Thymus (tissue), 11 donors: ENCODE measurements at regions not wholly inside any gene's neighbourhood (a gene's known extent, or its start where the extent isn't known, plus 50 kb on each side); places are given as distances from the start of the nearest gene placed in this dataset.

Experiments
- DNase-seq, 9 donors: peaks; one replicate each; pipeline ENCODE4 v3.0.0-alpha.2; 2013; ENCODE audit warnings: low spot score in 9 of 9, low read depth in 6 of 9, missing footprints in 1 of 9
- H3K27ac ChIP-seq, 2 donors: one replicate each; pipeline ENCODE4 v1.5.1; 2013; ENCODE audit warnings: control low read depth in 1 of 2, low read depth in 1 of 2, low read length in 1 of 2, mild to moderate bottlenecking in 1 of 2, moderate library complexity in 1 of 2
- H3K27me3 ChIP-seq, 2 donors: one replicate each; pipeline ENCODE4 v1.5.1; 2013; ENCODE audit warnings: low read length in 1 of 2; ENCODE audit not compliant: control insufficient read depth in 2 of 2, insufficient read depth in 1 of 2
- H3K36me3 ChIP-seq, 2 donors: one replicate each; pipeline ENCODE4 v1.5.1; 2013; ENCODE audit warnings: low read length in 1 of 2, mild to moderate bottlenecking in 1 of 2, moderate library complexity in 1 of 2; ENCODE audit not compliant: control insufficient read depth in 2 of 2, insufficient read depth in 2 of 2
- H3K4me1 ChIP-seq, 2 donors: one replicate each; pipeline ENCODE4 v1.5.1; 2013; ENCODE audit warnings: low read length in 2 of 2; ENCODE audit not compliant: control insufficient read depth in 2 of 2, insufficient read depth in 2 of 2
- H3K4me3 ChIP-seq, 2 donors: one replicate each; pipeline ENCODE4 v1.5.1; 2013; ENCODE audit warnings: low read length in 2 of 2, control low read depth in 1 of 2, mild to moderate bottlenecking in 1 of 2
- H3K9me3 ChIP-seq, 2 donors: one replicate each; pipeline ENCODE4 v1.5.1; 2013; ENCODE audit warnings: low read length in 1 of 2, mild to moderate bottlenecking in 1 of 2; ENCODE audit not compliant: control insufficient read depth in 2 of 2, insufficient read depth in 1 of 2
- WGBS: extraction: QIAGEN DNeasy Blood & Tissue Kit; methylation state at CpG from one replicate; pipeline ENCODE4 v1.1.7; 2013; 5-methylcytosine and 5-hydroxymethylcytosine counted together
- donor health status: healthy.

DNA sequence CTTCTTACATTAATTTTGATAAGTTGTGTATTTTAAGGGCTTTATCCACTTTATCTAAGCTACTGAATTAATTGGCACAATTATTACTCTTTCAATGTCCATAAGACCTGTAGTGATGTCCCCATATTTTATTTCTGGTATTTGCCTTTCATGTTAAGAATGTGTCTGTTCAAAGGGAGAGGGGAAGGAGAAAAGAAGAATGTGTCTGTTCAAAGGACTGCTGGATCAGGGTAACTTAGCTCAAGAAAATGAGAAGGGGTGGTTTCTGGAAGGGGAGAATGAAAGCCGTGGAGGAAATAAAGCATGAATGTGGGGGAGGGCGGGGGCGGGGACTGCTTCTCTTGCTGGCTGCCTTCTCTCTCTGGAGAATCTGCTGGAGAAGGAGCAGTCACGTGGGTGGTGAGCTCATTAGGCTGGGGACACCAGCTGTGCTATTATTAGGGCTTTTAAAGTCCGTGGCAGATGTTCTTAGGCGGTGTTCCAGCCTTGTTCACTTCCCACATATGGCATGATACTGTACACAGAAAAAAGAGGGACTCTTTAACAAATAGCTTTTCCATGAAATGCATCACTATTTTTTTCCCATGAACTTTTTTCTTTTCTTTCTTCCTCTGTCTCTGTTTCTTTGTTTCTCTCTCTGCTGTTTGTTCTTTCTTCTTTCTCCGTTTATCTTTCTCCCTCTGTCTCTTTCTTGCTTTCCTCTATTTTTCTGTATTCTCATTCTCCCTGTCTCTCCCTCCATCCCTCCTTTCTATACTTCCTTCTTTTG lies 63.7 kb upstream of the ULK4 start:
- H3K36me3 ChIP-seq: no peaks in the 10 kb centered on the region
- DNase-seq: peak in 6 of 9 donors; percentile 12 to 48 (median 28)
- H3K4me1 ChIP-seq: peaks cover 8 to 27% of the 10 kb centered on the region in 2 donors
- 6% methylated on average over 7 of the region's 7 CpGs for WGBS
- no peaks in the 10 kb centered on the region for H3K9me3 ChIP-seq
- H3K4me3 ChIP-seq: no peak overlapping the region
- no peaks in the 10 kb centered on the region for H3K27me3 ChIP-seq
- H3K27ac ChIP-seq: peak overlapping the region; percentile 3 to 80

DNA sequence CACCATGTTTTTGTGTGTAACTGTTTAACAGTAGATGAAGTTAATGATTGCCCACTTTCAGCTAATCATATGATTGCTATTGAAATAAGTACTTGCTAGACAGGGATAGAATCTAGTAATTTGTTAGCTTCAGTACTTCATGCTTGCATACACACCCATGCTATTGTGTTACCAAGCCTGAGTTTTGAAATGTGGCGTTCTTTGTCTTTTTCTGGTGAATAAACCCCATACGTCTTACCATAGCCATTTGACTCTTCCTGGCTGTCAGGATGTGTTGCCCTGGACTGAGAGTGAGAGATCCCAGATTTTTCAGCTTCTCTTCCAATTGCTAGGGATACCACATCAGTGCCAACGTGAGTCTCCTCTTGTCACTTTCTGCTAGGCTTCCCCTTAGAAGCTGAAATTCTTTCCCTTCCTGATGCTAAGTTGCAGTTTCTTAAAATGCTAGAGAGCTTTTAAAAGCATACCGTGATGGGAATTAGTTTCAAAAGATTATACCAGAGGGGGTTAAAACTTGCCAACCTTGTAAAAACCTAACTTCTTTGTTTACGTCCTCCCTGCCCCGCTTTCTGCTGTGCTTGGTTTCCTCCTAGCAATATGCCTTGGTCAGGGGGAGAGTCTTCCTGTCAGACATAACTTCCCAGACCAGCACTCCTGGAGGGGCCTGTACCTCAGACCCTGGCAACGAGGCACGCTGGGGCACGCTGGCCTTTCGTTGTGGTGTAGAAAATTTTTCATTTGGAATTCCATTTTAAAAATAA lies 62.9 kb upstream of the ULK4 start:
- H3K9me3 ChIP-seq: no peaks in the 10 kb centered on the region
- WGBS: 32% methylated on average over 10 of the region's 10 CpGs
- peak overlapping the region; percentile 77 to 80 for H3K27ac ChIP-seq
- no peaks in the 10 kb centered on the region for H3K27me3 ChIP-seq
- no peaks in the 10 kb centered on the region for H3K36me3 ChIP-seq
- DNase-seq: peak in 1 of 9 donors; percentile 19
- peaks cover 8 to 27% of the 10 kb centered on the region in 2 donors for H3K4me1 ChIP-seq
- H3K4me3 ChIP-seq: no peak overlapping the region

DNA sequence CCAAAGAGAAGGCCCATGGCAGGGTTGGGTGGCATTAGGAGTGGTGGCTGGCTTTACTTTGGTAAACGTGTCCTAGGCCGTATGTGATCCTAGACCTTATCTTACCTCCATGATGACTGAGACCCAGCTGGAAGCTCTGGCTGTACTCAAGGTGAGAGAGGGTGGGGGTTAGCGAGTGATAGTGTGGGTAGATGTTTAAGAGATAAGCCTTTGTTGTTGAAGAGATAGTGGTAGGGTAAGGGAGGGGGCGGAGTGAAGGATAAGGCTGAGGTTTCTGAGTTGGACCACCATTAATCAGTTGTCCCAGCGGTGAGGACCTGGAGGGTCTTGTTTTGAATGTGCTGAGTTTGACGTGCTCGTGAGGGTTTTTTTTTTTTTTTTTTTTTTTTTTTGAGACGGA lies 61.5 kb upstream of the ULK4 start:
- H3K27ac ChIP-seq: no peak overlapping the region
- no peaks in the 10 kb centered on the region for H3K36me3 ChIP-seq
- 47% methylated on average over 8 of the region's 8 CpGs for WGBS
- H3K4me3 ChIP-seq: no peak overlapping the region
- H3K9me3 ChIP-seq: no peaks in the 10 kb centered on the region
- H3K4me1 ChIP-seq: peaks cover 8 to 27% of the 10 kb centered on the region in 2 donors
- DNase-seq: peak in 3 of 9 donors; percentile 10 to 39 (median 29)
- no peaks in the 10 kb centered on the region for H3K27me3 ChIP-seq

DNA sequence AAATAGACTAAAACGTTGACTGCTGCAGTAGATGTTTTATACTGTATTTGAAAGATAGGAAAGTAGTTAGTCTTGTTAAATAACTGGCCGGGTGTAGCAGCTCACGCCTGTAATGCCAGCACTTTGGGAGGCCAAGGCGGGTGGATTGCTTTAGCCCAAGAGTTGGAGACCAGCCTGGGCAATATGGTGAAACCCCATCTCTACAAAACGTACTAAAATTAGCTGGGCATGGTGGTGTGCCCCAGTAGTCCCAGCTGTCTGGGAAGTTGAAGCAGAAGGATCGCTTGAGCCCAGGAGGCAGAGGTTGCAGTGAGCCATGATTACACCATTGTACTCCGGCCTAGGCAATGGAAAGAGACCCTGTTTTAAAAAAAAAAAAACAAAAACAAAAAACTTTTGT lies 60.5 kb upstream of the ULK4 start:
- H3K27me3 ChIP-seq: no peaks in the 10 kb centered on the region
- H3K4me3 ChIP-seq: no peak overlapping the region
- H3K9me3 ChIP-seq: no peaks in the 10 kb centered on the region
- H3K4me1 ChIP-seq: peaks cover 8 to 27% of the 10 kb centered on the region in 2 donors
- no peaks in the 10 kb centered on the region for H3K36me3 ChIP-seq
- 93% methylated on average over 7 of the region's 7 CpGs for WGBS
- no peak for DNase-seq
- no peak overlapping the region for H3K27ac ChIP-seq

GRCh38 chr3:42020684-42021307 lies 58.9 kb upstream of the ULK4 start:
- Histone ChIP-seq H3K36me3 (no peaks in the 10 kb centered on the region), H3K4me3 (no peak overlapping the region), H3K4me1 (peaks cover 8 to 22% of the 10 kb centered on the region in 2 donors), H3K27ac (no peak overlapping the region), H3K27me3 (no peaks in the 10 kb centered on the region), H3K9me3 (no peaks in the 10 kb centered on the region)
- 92% methylated on average over 2 of the region's 2 CpGs for WGBS
- DNase-seq: no peak

GRCh38 chr3:42019953-42020260 lies 58.0 kb upstream of the ULK4 start:
- H3K9me3 ChIP-seq: no peaks in the 10 kb centered on the region
- WGBS: 96% methylated on average over 5 of the region's 5 CpGs
- H3K27me3 ChIP-seq: no peaks in the 10 kb centered on the region
- peaks cover 10 to 19% of the 10 kb centered on the region in 2 donors for H3K4me1 ChIP-seq
- H3K4me3 ChIP-seq: no peak overlapping the region
- no peaks in the 10 kb centered on the region for H3K36me3 ChIP-seq
- DNase-seq: no peak
- no peak overlapping the region for H3K27ac ChIP-seq

- no peak overlapping the region for H3K4me3 ChIP-seq
- no peaks in the 10 kb centered on the region for H3K9me3 ChIP-seq
- H3K27me3 ChIP-seq: no peaks in the 10 kb centered on the region
- 75% methylated on average over 6 of the region's 6 CpGs for WGBS
- no peak overlapping the region for H3K27ac ChIP-seq
- no peaks in the 10 kb centered on the region for H3K36me3 ChIP-seq
- no peak for DNase-seq
- H3K4me1 ChIP-seq: peaks cover 8 to 21% of the 10 kb centered on the region in 2 donors
Observed at GRCh38 chr3:42019144-42019952, 57.4 kb upstream of the ULK4 start.

GRCh38 chr3:42014921-42015533 lies 53.1 kb upstream of the ULK4 start:
- 17% methylated on average over 11 of the region's 11 CpGs for WGBS
- Histone ChIP-seq H3K27me3 (peaks cover 0 to 7% of the 10 kb centered on the region in 2 donors), H3K9me3 (no peaks in the 10 kb centered on the region), H3K4me3 (peak overlapping the region; percentile 80 to 94), H3K27ac (peak overlapping the region; percentile 52 to 61), H3K4me1 (peaks cover 7 to 21% of the 10 kb centered on the region in 2 donors), H3K36me3 (no peaks in the 10 kb centered on the region)
- DNase-seq: peak in 4 of 9 donors; percentile 13 to 43 (median 22)
